ENCODE measurements at regions not wholly inside any gene's neighbourhood (a gene's known extent, or its start where the extent isn't known, plus 50 kb on each side); places are given as distances from the start of the nearest gene placed in this dataset.

- Histone ChIP-seq H3K27me3 (ENCODE audit: control insufficient read depth in 3 of 3, insufficient read depth in 3 of 3, low read length in 3 of 3) (peaks cover 0 to 2% (median 0%) of the 10 kb centered on the region in 3 donors), H3K36me3 (ENCODE audit: control insufficient read depth in 3 of 3, insufficient read depth in 3 of 3, low read length in 3 of 3) (no peaks in the 10 kb centered on the region), H3K4me3 (ENCODE audit: low read length in 3 of 3) (no peak overlapping the region), H3K9ac (ENCODE audit: low read depth in 1 of 3, low read length in 3 of 3) (no peak overlapping the region), H3K27ac (ENCODE audit: low read depth, low read length) (no peak overlapping the region), H3K9me3 (ENCODE audit: control insufficient read depth in 3 of 3, low read length in 3 of 3) (no peaks in the 10 kb centered on the region), H3K4me1 (ENCODE audit: control insufficient read depth in 3 of 3, insufficient read depth in 3 of 3, low read length in 3 of 3) (no peaks in the 10 kb centered on the region)
These were observed 270.0 kb upstream of the PSMD7 start for GRCh38 chr16:74026373-74027281.

- no peak overlapping the region for H3K27ac ChIP-seq (ENCODE audit: low read depth, low read length)
- no peak overlapping the region for H3K9ac ChIP-seq (ENCODE audit: low read depth in 1 of 3, low read length in 3 of 3)
- H3K9me3 ChIP-seq (ENCODE audit: control insufficient read depth in 3 of 3, low read length in 3 of 3) = no peaks in the 10 kb centered on the region
- H3K4me3 ChIP-seq (ENCODE audit: low read length in 3 of 3) = no peak overlapping the region
- H3K36me3 ChIP-seq (ENCODE audit: control insufficient read depth in 3 of 3, insufficient read depth in 3 of 3, low read length in 3 of 3) = no peaks in the 10 kb centered on the region
- no peaks in the 10 kb centered on the region for H3K4me1 ChIP-seq (ENCODE audit: control insufficient read depth in 3 of 3, insufficient read depth in 3 of 3, low read length in 3 of 3)
- H3K27me3 ChIP-seq (ENCODE audit: control insufficient read depth in 3 of 3, insufficient read depth in 3 of 3, low read length in 3 of 3) = peaks cover 0 to 2% (median 0%) of the 10 kb centered on the region in 3 donors
These were observed 271.7 kb upstream of the PSMD7 start for GRCh38 chr16:74024953-74025352.

DNA sequence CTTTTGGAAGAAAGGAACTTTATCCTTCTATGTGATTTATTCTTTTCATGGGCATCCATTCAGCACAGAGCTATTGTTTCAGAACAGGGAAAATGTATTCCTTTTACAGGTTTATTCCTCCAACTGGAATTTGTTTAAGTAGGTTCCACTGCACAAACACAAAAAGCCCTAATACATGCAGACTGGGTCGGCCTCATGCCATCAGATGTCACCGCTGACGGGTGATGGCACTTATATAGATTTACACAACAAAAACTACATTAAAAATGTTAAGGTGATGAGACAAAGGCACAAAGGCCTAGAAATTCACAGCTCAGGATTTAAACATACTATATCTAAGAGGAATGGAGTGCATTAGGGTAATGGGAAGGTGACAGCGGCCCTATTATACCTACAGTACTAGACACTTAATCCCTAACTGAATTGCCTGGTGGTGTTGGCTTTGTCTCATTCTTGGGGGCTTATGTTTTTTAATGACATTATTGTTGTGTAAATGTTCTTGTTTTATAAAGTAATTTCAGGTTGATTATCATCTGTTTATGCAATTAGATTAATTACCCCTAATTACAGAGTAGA lies 276.4 kb upstream of the PSMD7 start:
- Histone ChIP-seq H3K9ac (ENCODE audit: low read depth in 1 of 3, low read length in 3 of 3) (no peak overlapping the region), H3K4me1 (ENCODE audit: control insufficient read depth in 3 of 3, insufficient read depth in 3 of 3, low read length in 3 of 3) (no peaks in the 10 kb centered on the region), H3K4me3 (ENCODE audit: low read length in 3 of 3) (no peak overlapping the region), H3K27ac (ENCODE audit: low read depth, low read length) (no peak overlapping the region), H3K9me3 (ENCODE audit: control insufficient read depth in 3 of 3, low read length in 3 of 3) (no peaks in the 10 kb centered on the region), H3K27me3 (ENCODE audit: control insufficient read depth in 3 of 3, insufficient read depth in 3 of 3, low read length in 3 of 3) (no peaks in the 10 kb centered on the region), H3K36me3 (ENCODE audit: control insufficient read depth in 3 of 3, insufficient read depth in 3 of 3, low read length in 3 of 3) (no peaks in the 10 kb centered on the region)

- Histone ChIP-seq H3K4me3 (ENCODE audit: low read length in 3 of 3) (no peak overlapping the region), H3K4me1 (ENCODE audit: control insufficient read depth in 3 of 3, insufficient read depth in 3 of 3, low read length in 3 of 3) (no peaks in the 10 kb centered on the region), H3K36me3 (ENCODE audit: control insufficient read depth in 3 of 3, insufficient read depth in 3 of 3, low read length in 3 of 3) (no peaks in the 10 kb centered on the region), H3K9me3 (ENCODE audit: control insufficient read depth in 3 of 3, low read length in 3 of 3) (no peaks in the 10 kb centered on the region), H3K27me3 (ENCODE audit: control insufficient read depth in 3 of 3, insufficient read depth in 3 of 3, low read length in 3 of 3) (no peaks in the 10 kb centered on the region), H3K27ac (ENCODE audit: low read depth, low read length) (no peak overlapping the region), H3K9ac (ENCODE audit: low read depth in 1 of 3, low read length in 3 of 3) (no peak overlapping the region)
These were observed 277.0 kb upstream of the PSMD7 start for GRCh38 chr16:74019612-74020011.

DNA sequence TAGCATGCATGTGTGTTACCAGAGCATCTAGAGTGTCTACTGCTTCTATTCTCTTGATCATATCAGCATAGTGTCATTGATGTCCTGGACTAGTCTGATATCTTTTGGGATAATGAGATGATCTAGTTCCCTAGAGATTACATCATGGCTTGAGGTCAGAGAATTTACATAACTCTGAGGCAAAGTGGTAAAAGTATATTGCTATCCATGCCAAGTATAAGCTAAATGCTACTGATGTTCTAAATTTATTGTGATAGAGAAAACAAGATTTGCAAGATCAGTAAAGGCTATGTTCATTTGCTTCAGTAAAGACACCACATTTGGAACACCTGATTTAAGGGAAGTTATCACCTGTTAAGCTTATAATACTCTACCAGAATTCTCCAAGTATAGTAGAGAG lies 280.7 kb upstream of the PSMD7 start:
- Histone ChIP-seq H3K27ac (ENCODE audit: low read depth, low read length) (no peak overlapping the region), H3K4me3 (ENCODE audit: low read length in 3 of 3) (no peak overlapping the region), H3K9me3 (ENCODE audit: control insufficient read depth in 3 of 3, low read length in 3 of 3) (no peaks in the 10 kb centered on the region), H3K4me1 (ENCODE audit: control insufficient read depth in 3 of 3, insufficient read depth in 3 of 3, low read length in 3 of 3) (no peaks in the 10 kb centered on the region), H3K9ac (ENCODE audit: low read depth in 1 of 3, low read length in 3 of 3) (no peak overlapping the region), H3K27me3 (ENCODE audit: control insufficient read depth in 3 of 3, insufficient read depth in 3 of 3, low read length in 3 of 3) (no peaks in the 10 kb centered on the region), H3K36me3 (ENCODE audit: control insufficient read depth in 3 of 3, insufficient read depth in 3 of 3, low read length in 3 of 3) (no peaks in the 10 kb centered on the region)

- no peaks in the 10 kb centered on the region for H3K27me3 ChIP-seq (ENCODE audit: control insufficient read depth in 3 of 3, insufficient read depth in 3 of 3, low read length in 3 of 3)
- H3K36me3 ChIP-seq (ENCODE audit: control insufficient read depth in 3 of 3, insufficient read depth in 3 of 3, low read length in 3 of 3) = no peaks in the 10 kb centered on the region
- peaks cover 0 to 5% (median 3%) of the 10 kb centered on the region in 3 donors for H3K9me3 ChIP-seq (ENCODE audit: control insufficient read depth in 3 of 3, low read length in 3 of 3)
- H3K4me1 ChIP-seq (ENCODE audit: control insufficient read depth in 3 of 3, insufficient read depth in 3 of 3, low read length in 3 of 3) = no peaks in the 10 kb centered on the region
- H3K27ac ChIP-seq (ENCODE audit: low read depth, low read length) = no peak overlapping the region
- no peak overlapping the region for H3K9ac ChIP-seq (ENCODE audit: low read depth in 1 of 3, low read length in 3 of 3)
- H3K4me3 ChIP-seq (ENCODE audit: low read length in 3 of 3) = no peak overlapping the region
These were observed 297.9 kb upstream of the PSMD7 start for GRCh38 chr16:73998707-73999106.

GRCh38 chr16:73997971-73998370 lies 298.6 kb upstream of the PSMD7 start:
- no peak overlapping the region for H3K4me3 ChIP-seq (ENCODE audit: low read length in 3 of 3)
- no peaks in the 10 kb centered on the region for H3K27me3 ChIP-seq (ENCODE audit: control insufficient read depth in 3 of 3, insufficient read depth in 3 of 3, low read length in 3 of 3)
- no peak overlapping the region for H3K9ac ChIP-seq (ENCODE audit: low read depth in 1 of 3, low read length in 3 of 3)

DNA sequence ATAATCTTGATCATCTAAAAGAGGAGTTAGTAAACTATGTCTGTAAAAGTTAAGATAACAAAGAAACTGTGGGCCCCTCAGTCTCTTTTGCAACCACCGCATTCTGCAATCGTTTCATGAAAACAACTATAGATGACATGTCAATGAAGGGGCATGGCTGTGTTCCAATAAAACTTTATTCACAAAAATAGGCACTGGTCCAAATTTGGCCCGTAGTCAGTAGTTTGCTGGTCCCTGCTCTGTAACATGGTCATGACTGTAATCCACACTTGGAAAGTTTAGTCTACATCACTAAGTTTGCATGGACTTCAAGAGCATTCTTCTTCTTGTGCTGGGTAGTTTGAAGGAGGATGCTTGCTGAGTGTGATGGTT lies 299.3 kb upstream of the PSMD7 start:
- H3K27ac ChIP-seq (ENCODE audit: low read depth, low read length) = no peak overlapping the region
- no peak overlapping the region for H3K9ac ChIP-seq (ENCODE audit: low read depth in 1 of 3, low read length in 3 of 3)
- no peak overlapping the region for H3K4me3 ChIP-seq (ENCODE audit: low read length in 3 of 3)
- H3K36me3 ChIP-seq (ENCODE audit: control insufficient read depth in 3 of 3, insufficient read depth in 3 of 3, low read length in 3 of 3) = no peaks in the 10 kb centered on the region
- H3K27me3 ChIP-seq (ENCODE audit: control insufficient read depth in 3 of 3, insufficient read depth in 3 of 3, low read length in 3 of 3) = no peaks in the 10 kb centered on the region
- H3K9me3 ChIP-seq (ENCODE audit: control insufficient read depth in 3 of 3, low read length in 3 of 3) = peaks cover 0 to 2% (median 0%) of the 10 kb centered on the region in 3 donors
- H3K4me1 ChIP-seq (ENCODE audit: control insufficient read depth in 3 of 3, insufficient read depth in 3 of 3, low read length in 3 of 3) = no peaks in the 10 kb centered on the region

More at GRCh38 chr16:73997971-73998370, 298.6 kb upstream of the PSMD7 start:
- Histone ChIP-seq H3K36me3 (ENCODE audit: control insufficient read depth in 3 of 3, insufficient read depth in 3 of 3, low read length in 3 of 3) (no peaks in the 10 kb centered on the region), H3K27ac (ENCODE audit: low read depth, low read length) (no peak overlapping the region), H3K4me1 (ENCODE audit: control insufficient read depth in 3 of 3, insufficient read depth in 3 of 3, low read length in 3 of 3) (no peaks in the 10 kb centered on the region), H3K9me3 (ENCODE audit: control insufficient read depth in 3 of 3, low read length in 3 of 3) (peaks cover 0 to 3% (median 2%) of the 10 kb centered on the region in 3 donors)

GRCh38 chr16:73996624-73997339 lies 299.8 kb upstream of the PSMD7 start:
- H3K9ac ChIP-seq (ENCODE audit: low read depth in 1 of 3, low read length in 3 of 3) = no peak overlapping the region
- no peaks in the 10 kb centered on the region for H3K27me3 ChIP-seq (ENCODE audit: control insufficient read depth in 3 of 3, insufficient read depth in 3 of 3, low read length in 3 of 3)
- no peaks in the 10 kb centered on the region for H3K36me3 ChIP-seq (ENCODE audit: control insufficient read depth in 3 of 3, insufficient read depth in 3 of 3, low read length in 3 of 3)
- no peaks in the 10 kb centered on the region for H3K4me1 ChIP-seq (ENCODE audit: control insufficient read depth in 3 of 3, insufficient read depth in 3 of 3, low read length in 3 of 3)
- no peak overlapping the region for H3K4me3 ChIP-seq (ENCODE audit: low read length in 3 of 3)
- no peak overlapping the region for H3K27ac ChIP-seq (ENCODE audit: low read depth, low read length)
- peaks cover 0 to 2% (median 0%) of the 10 kb centered on the region in 3 donors for H3K9me3 ChIP-seq (ENCODE audit: control insufficient read depth in 3 of 3, low read length in 3 of 3)

DNA sequence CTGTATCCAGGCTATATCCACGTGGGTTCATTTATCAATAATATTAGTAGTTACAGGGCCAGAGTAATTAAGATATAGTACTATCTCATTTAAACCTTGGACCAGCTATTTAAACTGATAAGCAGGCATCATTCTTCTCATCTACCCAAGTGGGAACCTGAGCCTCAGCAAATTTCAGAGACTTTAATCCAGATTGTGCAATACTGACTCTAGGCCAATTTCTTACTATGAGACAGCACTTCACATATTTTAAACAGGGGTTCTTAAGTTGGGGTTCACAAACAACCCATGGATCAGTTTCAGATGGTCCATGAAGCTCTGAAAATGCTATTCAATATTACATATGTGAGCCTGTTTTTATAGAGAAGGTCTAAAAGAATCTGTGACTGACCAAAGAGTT lies 302.7 kb upstream of the PSMD7 start:
- Histone ChIP-seq H3K9me3 (ENCODE audit: control insufficient read depth in 3 of 3, low read length in 3 of 3) (peaks cover 0 to 2% (median 0%) of the 10 kb centered on the region in 3 donors), H3K9ac (ENCODE audit: low read depth in 1 of 3, low read length in 3 of 3) (no peak overlapping the region), H3K36me3 (ENCODE audit: control insufficient read depth in 3 of 3, insufficient read depth in 3 of 3, low read length in 3 of 3) (no peaks in the 10 kb centered on the region), H3K4me1 (ENCODE audit: control insufficient read depth in 3 of 3, insufficient read depth in 3 of 3, low read length in 3 of 3) (no peaks in the 10 kb centered on the region), H3K27ac (ENCODE audit: low read depth, low read length) (no peak overlapping the region), H3K4me3 (ENCODE audit: low read length in 3 of 3) (no peak overlapping the region), H3K27me3 (ENCODE audit: control insufficient read depth in 3 of 3, insufficient read depth in 3 of 3, low read length in 3 of 3) (no peaks in the 10 kb centered on the region)

Measured in skeletal muscle tissue (tissue), 3 donors.